NCI-H345 treated with DMSO at 0.1 percent for 48 hours (cell line): ENCODE measurements at regions not wholly inside any gene's neighbourhood (a gene's known extent, or its start where the extent isn't known, plus 50 kb on each side); places are given as distances from the start of the nearest gene placed in this dataset.

Source experiments
- DNase-seq: peaks from one replicate; lab custom pipeline; 2025; ENCODE audit not compliant: unreplicated experiment; lab: John Stamatoyannopoulos, UW

DNA sequence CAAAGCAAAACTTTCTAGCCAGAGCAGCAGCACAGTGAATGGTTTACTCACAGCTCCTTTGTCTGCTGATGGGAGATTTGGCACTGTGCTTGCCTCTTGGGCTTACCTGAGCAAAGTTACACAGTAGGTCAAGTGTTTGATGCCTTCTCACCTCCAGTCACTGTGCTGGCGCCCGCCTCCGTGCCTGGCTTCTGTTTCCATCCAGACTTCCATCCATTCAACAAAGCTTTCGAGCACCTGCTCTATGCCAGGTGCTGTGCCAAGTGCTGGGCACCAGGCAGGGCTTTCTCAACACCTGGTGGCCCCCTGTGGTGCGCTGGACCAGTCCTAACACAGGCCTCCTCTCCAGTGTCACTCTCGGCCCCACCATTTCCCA, 199.2 kb upstream of the EEA1 start:
- peak; percentile 97 for DNase-seq

DNA sequence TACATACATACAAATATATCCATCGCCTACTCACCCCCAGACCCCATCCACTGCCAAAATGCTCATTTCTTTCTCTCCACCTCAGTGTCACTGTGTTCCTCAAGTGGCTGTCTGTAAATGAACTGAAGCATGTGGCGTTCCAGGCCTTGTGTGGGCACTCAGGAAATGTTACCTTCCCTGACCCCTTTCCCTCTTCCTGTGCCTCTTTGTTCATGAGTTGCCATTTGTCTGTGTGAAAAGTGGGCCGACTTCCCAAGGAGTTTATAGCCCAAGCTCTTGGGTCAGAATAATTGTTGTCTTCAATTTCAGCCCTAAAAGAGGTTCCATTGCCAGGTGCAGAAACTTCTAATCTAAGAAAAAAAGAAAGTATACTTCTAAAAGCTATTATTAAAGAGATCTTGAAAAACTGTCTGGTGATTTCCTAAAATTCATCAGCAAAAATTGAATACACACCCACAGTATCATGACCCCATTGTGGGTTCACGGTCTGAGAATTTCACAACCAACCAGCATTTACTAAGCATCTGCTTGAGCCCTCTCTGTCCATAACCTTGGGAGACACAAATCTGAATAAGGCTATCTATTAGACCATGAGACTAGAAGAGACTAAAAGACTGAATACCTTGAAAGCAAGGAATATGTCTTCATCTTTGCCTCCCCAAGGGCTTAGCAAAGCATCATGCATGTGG, 201.4 kb upstream of the EEA1 start:
- no peak for DNase-seq

DNA sequence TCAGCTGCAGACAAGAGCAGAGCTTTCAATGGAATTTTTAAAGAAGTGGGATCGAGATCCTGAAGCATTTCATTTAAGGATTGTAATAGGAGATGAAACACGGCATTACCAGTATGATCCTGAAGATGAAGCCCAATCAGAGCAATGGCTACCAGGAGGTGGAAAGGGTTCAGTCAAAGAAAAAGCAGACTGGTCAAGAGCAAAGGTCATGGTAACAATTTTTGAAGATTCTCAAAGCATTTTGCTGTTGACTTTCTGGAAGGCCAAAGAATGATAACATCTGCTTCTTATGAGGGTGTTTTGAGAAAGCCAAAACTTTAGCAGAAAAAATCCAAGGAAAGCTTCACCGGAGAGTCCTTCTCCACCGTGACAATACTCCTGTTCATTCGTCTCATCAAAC, 204.3 kb upstream of the EEA1 start:
- no peak for DNase-seq

DNA sequence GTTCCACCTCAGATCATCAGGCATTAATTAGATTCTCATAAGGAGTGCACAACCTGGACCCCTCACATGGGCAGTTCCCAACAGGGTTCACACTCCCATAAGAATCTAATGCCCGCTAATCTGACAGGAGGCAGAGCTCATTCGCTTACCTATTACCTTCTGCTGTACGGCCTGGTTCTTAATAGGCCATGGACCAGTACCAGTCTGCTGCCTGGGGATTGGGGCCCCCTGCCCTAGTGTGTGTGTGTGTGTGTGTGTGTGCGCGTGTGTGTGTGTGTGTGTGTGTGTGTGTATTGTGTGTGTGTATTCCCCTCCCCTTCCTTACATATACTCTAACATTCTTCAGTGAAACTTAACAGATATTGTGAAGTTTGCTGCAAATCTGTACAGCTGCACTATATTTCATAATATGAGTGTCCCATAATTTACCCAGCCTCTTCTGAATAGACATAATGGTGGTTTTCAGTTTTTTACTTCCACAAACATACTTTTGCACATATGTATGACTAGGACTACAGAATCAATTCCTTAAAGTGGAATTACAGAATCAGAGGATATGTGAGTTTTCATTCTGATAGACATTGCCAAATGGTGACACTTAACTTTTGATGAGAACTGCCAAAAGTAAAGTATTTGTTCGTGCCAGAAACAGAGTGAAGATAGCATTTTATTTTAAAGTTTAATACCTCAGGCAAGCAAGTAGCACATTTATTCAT, 205.2 kb upstream of the EEA1 start:
- DNase-seq, result no peak

DNA sequence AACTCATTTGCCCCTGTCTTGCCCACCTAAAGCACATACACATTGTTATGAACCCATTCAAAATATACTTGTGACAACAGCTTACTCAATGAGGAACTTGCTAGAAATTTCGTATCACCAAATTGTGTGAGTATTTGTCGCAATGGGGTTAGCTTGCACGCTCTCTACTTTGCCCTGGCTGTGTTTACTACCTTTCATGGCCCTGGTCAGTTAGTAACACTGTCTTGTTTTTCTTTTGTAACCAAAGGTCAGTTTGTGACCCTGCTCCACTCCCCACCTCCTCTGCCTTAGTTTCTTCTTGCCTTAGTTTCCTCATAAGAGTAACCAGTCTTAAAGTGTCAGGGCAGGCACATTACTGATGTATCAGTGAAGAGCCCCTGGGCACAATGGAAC, 205.8 kb upstream of the EEA1 start:
- no peak for DNase-seq

DNA sequence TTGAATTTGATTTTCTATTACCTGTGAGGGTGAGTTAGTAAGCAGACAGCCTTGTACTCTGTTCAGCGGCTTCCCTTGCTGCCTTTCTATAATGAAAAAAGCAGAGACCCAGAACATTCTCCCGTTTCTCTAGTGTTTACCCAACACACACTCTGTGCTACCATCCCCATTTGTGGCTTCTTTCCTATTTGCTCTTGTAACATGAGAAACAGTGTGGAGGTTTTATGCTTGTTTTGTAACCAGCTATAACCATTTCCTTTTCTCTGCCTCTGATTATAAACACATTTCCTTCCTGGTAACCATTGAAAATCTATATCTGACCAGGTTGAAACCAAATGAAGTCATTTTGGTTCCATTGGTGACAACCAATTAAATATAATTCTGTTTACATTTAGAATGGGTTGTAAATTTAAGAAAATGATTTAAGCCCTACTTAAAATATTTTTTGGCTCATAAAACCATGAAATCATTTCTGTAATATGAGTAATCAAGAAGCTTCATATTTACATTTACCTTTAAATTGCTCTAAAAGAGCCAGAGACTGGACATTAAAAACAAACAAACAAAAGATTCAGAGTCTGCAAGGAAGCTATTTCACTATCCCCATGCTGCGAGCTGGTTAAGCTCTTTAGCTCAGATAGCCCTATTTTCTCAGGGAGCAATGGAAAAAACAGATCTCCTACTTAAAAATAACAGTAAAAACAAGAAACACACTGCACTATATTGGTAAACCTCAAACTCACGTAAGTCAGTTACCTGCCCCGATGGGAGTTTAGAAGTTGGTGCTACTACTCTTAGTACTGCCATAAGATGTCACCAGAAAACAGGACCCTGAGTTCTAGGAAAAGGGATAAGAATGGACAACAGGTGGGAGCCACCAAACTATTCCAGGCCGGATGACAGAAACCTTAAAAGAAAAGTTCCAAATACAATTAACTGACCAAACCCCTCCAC, 206.5 kb upstream of the EEA1 start:
- peak; percentile 85 for DNase-seq

DNA sequence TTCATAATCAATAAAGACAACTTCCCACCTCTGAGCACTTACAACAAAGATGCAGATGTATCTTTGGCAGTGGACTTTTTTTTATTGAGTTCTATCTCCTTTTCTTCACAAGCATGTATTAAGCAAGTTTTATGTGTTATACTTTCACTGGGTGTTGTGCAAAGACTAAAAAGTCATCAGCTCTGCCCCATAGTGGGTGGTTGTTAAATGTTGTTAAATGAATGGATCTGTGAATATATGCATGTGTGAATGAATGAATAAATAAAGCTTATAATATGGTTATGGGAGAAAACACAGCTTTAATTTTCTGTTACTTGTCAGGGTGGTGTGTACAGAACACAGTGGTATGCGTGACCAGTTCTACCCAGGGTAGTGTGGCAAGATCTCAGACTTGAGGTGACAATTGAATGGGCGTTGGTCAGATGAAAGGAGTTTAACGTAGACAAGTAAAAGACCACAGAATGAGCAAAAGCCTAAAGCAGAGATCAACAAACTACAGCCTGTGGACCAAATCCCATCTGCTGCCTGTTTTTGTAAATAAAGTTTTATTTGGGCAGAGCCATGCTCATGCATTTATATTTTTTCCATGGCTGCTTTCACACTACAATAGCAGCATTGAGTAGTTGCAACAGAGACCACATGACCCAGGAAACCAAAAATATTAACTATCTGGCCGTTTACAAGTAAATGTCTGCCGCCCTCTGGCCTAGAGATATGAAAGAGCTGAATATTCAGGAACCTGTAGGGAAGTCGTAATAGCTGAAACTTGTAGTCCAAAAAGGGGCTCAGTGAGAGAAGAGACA, 207.4 kb upstream of the EEA1 start:
- no peak for DNase-seq

DNA sequence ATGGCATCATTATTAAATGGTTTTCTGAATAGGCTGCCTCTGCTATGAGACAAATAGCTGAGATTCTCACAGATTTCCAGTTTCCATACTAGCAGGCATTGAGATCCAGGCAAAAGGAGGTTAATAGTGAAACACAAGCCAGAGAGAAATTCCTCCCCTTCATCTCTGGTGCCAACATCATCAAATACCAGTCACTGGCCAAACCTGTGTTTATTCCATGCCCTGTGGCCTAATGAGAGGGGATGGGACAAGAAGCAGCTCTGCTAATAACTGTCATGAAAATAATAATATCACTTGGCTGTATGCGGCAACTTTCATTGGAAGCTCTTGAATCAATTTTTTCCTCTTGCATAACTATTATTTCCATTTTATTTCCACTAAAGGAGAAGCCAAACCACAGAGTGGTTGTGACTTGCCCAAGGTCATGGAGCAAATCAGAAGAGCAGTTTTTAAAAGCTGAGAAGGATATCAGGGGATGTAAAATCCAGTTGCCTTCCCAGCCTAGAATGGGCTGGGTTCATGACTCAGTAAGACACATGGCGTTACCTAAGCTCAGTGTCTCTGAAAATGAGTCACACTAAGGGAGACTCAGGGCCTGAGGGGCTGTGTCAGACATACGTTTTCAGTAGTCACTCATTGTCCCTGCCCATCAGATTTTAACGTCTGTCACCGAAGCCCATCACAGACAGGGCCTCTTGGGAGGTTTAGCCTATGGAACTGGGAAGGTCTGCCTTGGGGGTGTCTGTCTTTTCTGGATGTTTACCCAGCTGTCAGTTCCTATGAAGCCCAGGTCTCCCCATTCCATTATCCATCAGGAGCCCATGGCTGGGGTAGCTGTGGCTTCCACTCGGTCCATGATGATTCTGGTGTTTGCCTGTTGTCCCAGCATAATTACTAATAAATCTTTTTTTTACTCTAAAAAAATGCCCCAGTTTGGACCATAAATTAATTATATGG, 208.8 kb upstream of the EEA1 start:
- no peak for DNase-seq

DNA sequence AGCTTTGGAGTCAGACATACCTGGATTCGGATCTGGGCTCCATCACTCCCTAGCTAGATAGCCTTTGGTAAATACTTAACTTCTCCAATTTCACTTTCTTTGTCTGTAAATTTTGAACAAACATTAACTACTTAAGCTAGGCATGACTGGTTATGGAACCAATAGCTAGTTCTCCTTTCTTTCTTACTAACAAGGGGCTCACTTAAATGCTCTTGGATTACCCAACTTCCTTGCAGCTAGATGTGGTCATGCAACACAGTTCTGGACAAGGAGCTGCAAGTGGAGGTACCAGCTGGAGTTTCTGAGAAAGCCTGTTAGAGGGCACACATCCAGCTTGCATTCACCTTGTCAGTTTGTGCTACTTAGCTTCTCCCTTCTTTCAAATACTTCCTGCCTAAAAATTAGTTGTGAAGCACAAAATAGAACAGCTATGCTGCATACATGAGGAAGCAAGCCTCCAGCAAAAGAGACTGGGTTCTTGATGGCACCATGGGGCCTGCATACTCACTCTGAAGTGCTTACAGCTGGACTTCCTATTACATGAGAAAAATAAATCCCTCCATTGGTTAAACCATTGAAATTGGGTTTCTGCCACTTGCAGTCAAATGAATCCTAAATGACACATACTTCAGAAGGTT, 210.1 kb upstream of the EEA1 start:
- DNase-seq, result no peak

DNA sequence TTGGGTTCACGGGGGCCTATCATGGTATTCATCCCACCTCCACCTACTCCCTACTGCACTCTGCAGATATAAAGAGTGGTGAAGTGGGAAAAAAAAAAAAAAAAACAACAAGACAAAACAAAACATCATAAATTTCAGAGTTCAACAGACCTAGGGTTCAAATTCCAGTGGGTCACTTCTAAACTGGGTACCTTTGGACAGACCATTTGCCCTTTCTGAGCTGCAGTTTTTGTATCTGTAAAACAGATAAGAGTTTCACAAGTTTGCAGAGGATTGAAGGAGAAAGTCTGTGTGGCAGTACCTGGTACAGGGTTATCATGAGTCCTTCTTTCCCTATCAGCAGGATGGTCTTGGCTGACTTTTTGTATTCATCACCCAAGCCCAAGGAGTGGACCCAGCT, 211.2 kb upstream of the EEA1 start:
- no peak for DNase-seq

DNA sequence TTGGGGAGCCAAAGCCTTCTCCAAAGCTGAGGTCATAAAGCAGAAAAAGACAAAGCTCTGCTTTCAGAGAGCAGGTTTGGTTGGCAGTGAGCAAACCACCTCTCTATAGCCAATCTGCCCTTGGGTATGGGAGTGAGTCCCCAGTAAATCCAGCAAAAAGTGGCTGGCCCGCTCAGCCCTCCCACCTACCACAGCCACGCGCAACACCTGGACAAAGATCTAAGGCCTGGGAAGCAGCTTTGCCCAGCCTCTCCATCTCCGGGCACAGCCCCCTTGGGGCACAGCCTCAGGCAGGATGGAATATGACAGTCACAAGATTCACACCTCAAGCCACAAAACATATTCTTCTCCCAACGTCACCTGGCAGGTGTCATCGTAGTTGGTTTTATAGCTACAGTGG, 211.7 kb upstream of the EEA1 start:
- no peak for DNase-seq

DNA sequence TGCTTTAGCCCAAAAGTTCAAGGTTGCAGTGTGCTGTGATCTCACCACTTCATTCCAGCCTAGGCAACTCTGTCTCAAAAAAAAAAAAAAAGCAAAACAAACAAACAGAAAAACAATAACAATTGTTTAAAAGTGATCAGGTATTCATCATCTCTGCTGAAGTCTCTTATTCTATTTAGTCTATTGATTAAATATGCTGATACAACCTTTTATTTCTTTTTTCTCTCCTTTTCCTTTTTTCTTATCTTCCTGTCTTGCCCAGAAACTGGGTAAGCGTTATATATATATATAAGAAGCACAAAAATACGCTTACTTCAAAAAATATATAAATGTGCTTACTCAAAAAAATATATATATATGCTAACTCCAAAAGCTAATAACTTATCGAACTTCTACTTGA, 213.8 kb upstream of the EEA1 start:
- DNase-seq, result no peak

DNA sequence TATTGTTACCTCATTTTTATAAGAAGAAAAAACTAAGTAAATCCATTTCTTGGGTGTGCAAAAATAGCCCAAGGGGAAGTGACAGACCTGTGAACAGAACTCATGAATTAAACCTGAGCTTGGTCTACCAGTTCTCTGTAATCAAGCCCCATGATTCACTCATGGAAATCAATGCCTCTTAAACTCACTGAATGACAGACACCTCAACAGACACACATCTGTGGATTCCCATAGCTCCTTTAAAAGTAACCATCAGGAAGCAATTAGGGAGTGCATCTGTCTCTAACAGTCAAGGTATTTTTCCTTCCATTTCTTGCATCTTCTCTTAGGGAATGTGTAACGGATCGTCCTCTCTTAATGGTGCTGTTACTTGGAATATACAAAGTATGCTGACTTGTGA, 215.0 kb upstream of the EEA1 start:
- DNase-seq, result no peak

DNA sequence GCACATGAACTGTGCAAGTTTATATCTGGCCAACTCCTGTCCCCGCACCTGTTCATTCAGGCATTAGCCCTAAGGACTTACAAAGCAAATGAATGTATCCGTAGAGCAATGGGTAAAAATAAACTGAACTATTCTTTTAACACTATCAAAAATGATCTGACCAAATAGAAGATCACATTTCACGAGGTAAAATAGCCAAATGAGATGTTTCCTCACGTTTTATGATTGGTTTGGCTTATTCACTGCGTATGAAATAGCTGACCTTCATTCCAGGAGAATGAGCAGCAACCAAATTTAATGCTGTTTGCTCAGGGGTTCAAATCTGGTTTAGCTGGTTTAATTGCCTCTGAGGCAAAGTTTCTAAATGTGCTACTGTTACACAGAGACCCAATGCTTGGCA, 216.0 kb upstream of the EEA1 start:
- no peak for DNase-seq

DNA sequence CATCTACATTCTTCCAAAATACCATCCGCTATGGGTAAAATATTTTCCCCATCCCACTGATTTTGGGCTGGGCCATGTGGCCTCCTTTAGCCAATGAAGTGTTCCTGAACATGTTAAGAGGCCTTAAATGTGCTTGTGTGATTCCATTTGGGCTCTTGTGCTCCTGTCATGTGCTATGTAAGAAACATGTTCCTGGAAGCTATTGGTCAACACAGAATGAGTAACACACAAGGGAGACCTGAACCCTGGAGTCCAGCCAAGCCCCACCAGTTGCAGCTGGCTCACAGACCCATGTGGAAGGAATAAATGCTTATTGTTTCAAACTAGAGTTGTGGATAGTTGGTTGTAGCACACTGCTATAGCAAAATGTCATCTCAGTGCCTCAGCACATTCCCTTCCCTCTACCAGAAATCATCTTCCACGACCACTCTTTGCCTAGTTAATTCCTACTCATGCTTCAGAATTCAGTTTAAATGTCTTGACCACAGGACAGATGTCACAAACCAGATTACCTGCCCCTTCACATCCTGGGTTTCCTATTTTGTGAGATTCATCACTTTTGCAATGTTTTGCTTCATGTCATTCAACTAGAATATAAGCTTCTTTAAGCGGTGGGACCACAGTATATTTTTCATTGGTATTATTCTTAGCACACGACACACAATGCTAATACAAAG, 217.3 kb upstream of the EEA1 start:
- no peak for DNase-seq

DNA sequence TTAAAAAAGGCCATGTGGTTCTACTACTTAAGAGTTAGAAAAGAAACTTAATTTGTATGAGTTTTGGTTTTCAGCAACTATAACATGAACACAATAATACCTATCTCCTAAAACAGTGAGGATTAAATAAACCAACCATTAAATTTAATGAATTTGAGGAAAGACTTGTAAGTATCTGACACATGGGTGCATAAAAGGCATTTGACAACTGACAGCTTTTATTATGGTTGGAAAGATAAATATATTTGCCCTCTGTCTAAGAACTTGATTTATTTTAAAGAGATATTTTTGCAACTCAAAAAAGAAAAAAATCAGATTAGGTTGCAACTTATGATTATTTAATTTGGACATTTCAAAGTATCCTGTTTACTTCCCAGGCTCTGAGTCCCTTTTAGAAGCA, 217.9 kb upstream of the EEA1 start:
- DNase-seq, result no peak

DNA sequence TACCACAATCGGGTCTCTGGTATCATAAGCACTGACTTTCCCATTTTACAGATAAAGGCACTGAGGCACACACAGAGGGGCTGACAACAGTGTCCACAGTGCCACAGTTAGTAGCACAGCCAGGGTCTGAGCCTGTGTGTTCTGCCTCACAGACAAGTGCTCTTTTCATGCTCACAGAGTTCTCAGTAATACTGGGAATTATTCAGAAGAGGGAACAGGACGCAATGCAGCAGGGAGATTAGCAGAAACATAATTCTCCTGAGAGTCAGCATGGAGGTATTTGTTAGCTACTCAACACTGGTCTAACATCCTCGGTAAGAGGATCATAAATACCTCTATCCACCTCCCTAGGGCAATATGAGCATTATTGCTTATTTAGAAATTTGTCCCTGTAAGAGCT, 219.3 kb upstream of the EEA1 start:
- DNase-seq, result no peak

DNA sequence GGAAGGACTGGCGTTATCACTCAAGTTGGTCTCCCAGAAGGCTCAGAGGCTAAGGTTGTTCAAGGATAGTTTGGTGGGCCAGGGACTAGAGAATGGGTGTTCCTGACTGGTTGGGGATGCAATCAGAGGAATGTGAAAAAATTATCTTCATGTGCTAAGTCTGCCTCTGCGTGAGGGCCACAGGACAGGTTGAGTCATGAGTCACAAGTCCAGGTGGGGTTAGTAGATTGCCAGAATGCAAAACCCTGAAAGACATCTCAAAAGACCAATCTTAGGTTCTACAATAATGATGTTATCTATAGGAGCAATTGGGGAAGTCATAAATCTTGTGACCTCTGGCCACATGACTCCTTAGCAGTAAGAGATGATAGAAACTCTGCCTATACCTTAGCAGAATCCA, 220.1 kb upstream of the EEA1 start:
- DNase-seq, result no peak
